GM12872 (cell line): ENCODE measurements at regions not wholly inside any gene's neighbourhood (a gene's known extent, or its start where the extent isn't known, plus 50 kb on each side); places are given as distances from the start of the nearest gene placed in this dataset.

Experiments used
- CTCF ChIP-seq: IDR thresholded peaks from 3 replicates; pipeline ENCODE4 v1.5.1; 2011; ENCODE audit warnings: low read depth, mild to moderate bottlenecking, low read length, moderate library complexity; ENCODE audit not compliant: insufficient read depth

DNA sequence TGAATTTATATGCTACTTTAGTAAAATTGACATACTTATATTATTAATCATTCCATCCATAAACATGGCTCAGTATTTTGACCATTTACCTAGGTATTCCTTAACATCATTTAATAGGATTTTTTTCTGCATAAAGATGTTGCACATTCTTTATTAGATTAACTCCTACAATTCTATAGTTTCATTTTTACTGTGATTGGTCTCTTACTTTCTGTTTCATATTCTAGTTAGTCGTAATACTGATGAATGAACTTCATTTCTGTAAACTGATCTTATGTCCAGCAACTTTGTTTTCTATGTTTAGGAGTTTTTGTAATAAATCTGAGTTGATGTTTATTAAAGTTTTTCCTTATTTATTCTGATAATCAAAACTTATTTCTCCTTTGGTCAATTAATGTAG, 278.2 kb upstream of the CXXC4 start:
- no peak for TF ChIP-seq CTCF

DNA sequence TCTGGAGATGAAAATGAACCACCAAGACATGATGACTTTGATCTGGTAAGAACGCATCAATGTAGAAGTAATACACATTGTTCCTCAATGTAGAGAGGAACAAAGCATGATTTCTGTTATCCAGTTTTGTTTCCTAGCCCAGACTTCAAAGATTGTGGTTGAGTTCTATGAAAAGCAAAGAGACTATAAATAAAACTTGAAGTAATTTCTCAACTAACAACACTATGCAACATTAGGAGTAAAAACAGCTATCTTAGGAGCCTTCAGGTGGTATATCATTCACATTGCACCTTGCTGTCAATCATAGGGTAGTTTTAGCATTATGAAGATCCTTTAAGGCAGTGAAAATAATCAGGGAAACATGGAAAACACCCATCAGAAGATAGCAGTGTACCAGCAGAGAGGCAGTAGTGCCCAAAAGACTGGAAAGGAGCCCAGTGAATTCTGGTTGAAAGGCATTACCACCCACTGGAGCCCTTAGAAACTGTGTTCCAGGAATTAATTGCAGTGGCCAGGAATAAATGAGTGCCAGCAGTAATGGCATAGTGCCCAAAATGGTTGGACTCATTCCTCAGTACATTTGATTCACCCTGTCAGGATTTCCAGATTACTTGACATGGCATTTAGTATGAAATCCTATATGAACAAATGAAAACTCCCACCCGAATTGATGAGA, 300.7 kb upstream of the CXXC4 start:
- TF ChIP-seq CTCF: no peak

- TF ChIP-seq CTCF: 0 out of 3 replicates have a peak, but pooled peaks have one; percentile 14
Measured at GRCh38 chr4:104811727-104812126, 317.0 kb upstream of the CXXC4 start.

DNA sequence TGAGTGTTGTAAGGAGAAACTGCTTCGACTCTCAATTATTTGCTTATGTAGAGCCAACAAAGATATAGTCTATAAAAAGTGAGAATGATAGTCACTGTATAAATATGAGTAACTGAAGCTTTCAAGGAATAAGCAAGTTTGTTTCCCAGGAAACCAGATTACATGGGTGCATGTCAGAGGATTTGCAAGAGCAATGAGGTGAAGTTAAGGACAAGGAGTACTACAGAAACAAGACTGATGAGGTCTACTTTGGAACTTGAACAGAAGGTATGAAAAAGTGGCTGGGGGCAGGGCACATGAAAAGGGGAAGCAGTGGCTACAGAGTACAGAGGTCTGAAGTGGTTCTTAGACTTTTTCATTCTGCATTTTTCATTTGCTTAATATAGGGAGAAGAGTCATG, 321.0 kb upstream of the CXXC4 start:
- no peak for TF ChIP-seq CTCF

DNA sequence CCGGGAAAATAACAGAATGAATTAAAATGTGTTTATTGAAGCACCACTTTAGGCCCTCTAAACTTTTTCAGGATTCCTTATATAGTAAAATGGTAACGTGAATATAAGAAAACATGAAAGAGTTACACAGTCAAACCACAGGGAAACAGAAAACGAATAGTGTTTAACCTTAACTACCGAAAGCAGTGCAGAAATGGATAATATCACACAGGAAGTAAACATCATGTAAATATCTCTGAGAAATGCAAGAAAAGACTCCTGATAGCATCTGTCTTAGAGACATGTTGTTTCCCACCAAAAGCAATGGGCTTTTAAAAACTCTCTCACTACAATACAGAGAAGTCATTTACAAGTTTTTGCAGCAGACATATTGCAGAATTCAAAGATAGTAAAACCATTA, 323.9 kb upstream of the CXXC4 start:
- no peak for TF ChIP-seq CTCF

DNA sequence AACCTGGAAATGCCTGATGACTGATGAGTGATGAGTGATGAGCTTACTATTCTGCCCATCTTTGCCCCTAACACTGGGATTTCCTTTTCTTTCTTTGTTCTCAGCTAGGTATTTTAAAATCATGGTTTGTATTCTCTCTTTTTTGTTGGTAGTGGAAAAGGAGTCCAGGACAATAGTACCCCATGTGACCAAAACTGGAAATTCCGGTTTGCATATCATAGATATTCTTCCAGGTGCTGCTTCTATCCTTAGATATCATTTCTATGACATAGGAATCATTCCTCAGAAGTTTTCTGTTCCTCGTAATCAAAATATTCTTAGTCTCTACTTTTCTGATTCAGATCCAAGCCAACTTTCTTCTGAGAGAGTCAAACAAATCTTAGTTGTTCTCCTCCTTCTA, 320.5 kb upstream of the TET2 start:
- TF ChIP-seq CTCF: no peak

- no peak for TF ChIP-seq CTCF
Measured at GRCh38 chr4:104829761-104830160, 316.9 kb upstream of the TET2 start.
